Upper lobe of left lung (tissue), 4 donors: ENCODE measurements at regions not wholly inside any gene's neighbourhood (a gene's known extent, or its start where the extent isn't known, plus 50 kb on each side); places are given as distances from the start of the nearest gene placed in this dataset.

Source experiments
- EP300 ChIP-seq, 4 donors: sonication (generic); formaldehyde crosslinking; IDR thresholded peaks; one replicate each; pipeline ENCODE4 v1.5.1; 2017; ENCODE audit warnings: antibody characterized with exemption in 4 of 4, control low read depth in 2 of 4
- POLR2A ChIP-seq, 4 donors: fragments of 450-650 bp; IDR thresholded peaks; one replicate each; pipeline ENCODE4 v1.5.1; 2016 to 2017; ENCODE audit warnings: antibody characterized with exemption in 4 of 4, mild to moderate bottlenecking in 2 of 4

- no peak for TF ChIP-seq POLR2A (IDR thresholded peaks at IDR 0.05)
- TF ChIP-seq EP300 (IDR thresholded peaks at IDR 0.05) = no peak
These were observed 450.5 kb upstream of the ACVR2A start for GRCh38 chr2:147394179-147394790.
